HCT116 (cell line): ENCODE measurements at regions not wholly inside any gene's neighbourhood (a gene's known extent, or its start where the extent isn't known, plus 50 kb on each side); places are given as distances from the start of the nearest gene placed in this dataset.

Source experiments
- ATAC-seq: fragments of 200-7000 bp; cut with Tn5 transposase; 2 replicates; pipeline ENCODE4 v1.9.1; 2020; ENCODE audit warnings: mild to moderate bottlenecking, moderate library complexity
- BruUV-seq: library from RNA; stranded (reverse); fragments of 400-500 nt; replicated peaks from 2 replicates; lab custom pipeline; 2021; lab: Mats Ljungman, UMichigan
- CTCF ChIA-PET: fragments of 300-600 bp; sonication (Branson Sonifier 250); formaldehyde crosslinking; loops from one replicate; lab custom pipeline; 2021; ENCODE audit warnings: antibody characterized with exemption; lab: Charles Lee
- POLR2A ChIA-PET: fragments of 300-600, 350-600 bp; sonication (Branson Sonifier 250); formaldehyde crosslinking; loops from one replicate; lab custom pipeline; 2021; ENCODE audit warnings: antibody characterized with exemption; lab: Charles Lee
- RAD21 ChIA-PET, 2 experiments: fragments of 300-600 bp; sonication (Branson Sonifier 250); formaldehyde crosslinking; loops; one replicate each; lab custom pipeline; 2023; ENCODE audit warnings: low total read pairs in 2 of 2; ENCODE audit not compliant: uncharacterized antibody in 2 of 2, unreplicated experiment in 2 of 2, low non-redundant PET in 1 of 2; lab: Charles Lee
- DNase-seq: peaks from one replicate; pipeline ENCODE4 v3.0.0-alpha.2; 2010; ENCODE audit warnings: low read depth, low spot score
- H2AFZ ChIP-seq: fragments of 200-600 bp; shearing (Covaris generic), sonication (generic); 2 replicates; pipeline ENCODE4 v1.6.1; 2017; ENCODE audit warnings: low read depth, mixed run types, mixed read lengths, antibody characterized with exemption, low read length; ENCODE audit not compliant: poor library complexity, severe bottlenecking
- H3K27ac ChIP-seq: 2 replicates; pipeline ENCODE4 v1.5.1; 2012; ENCODE audit warnings: low read depth, low read length
- H3K27me3 ChIP-seq: fragments of 200-600 bp; sonication (generic); 2 replicates; pipeline ENCODE4 v1.6.1; 2016; ENCODE audit warnings: mixed run types, low read length, mixed read lengths; ENCODE audit not compliant: insufficient read depth
- H3K36me3 ChIP-seq, 2 experiments: fragments of 200-500 bp in 1 of 2; fragments of 200-600 bp in 1 of 2; sonication (Bioruptor generic) in 1 of 2; sonication (generic) in 1 of 2; 2 replicates each; pipeline versions ENCODE4 v1.5.1 to v1.6.1; 2014 to 2016; ENCODE audit warnings: low read length in 2 of 2, inconsistent platforms in 1 of 2, mixed read lengths in 1 of 2, mixed run types in 1 of 2; ENCODE audit not compliant: insufficient read depth in 2 of 2, control insufficient read depth in 1 of 2
- H3K4me1 ChIP-seq, 2 experiments: fragments of 200-600 bp in 1 of 2; sonication (generic) in 1 of 2; 2 replicates each; pipeline versions ENCODE4 v1.5.1 to v1.6.1; 2012 to 2017; ENCODE audit warnings: low read length in 2 of 2, inconsistent platforms in 1 of 2, mild to moderate bottlenecking in 1 of 2, mixed read lengths in 1 of 2, mixed run types in 1 of 2, moderate library complexity in 1 of 2; ENCODE audit not compliant: insufficient read depth in 2 of 2, control insufficient read depth in 1 of 2
- H3K4me2 ChIP-seq: fragments of 200-600 bp; sonication (generic); 2 replicates; pipeline ENCODE4 v1.6.1; 2017; ENCODE audit warnings: mixed run types, low read length, mixed read lengths
- H3K4me3 ChIP-seq, 2 experiments: fragments of 200-600 bp in 1 of 2; sonication (generic) in 1 of 2; replicated peaks in 1 of 2; 2 replicates each; pipeline ENCODE4 v1.5.1; 2011 to 2016; ENCODE audit warnings: low read length in 2 of 2, control low read depth in 1 of 2, low read depth in 1 of 2, mild to moderate bottlenecking in 1 of 2, mixed read lengths in 1 of 2, mixed run types in 1 of 2
- H3K79me2 ChIP-seq: fragments of 200-600 bp; sonication (generic); 2 replicates; pipeline ENCODE4 v1.6.1; 2017; ENCODE audit warnings: mild to moderate bottlenecking, mixed run types, low read length, moderate library complexity, mixed read lengths; ENCODE audit not compliant: insufficient read depth
- H3K9ac ChIP-seq: fragments of 200-600 bp; sonication (generic); 2 replicates; pipeline ENCODE4 v1.6.1; 2016; ENCODE audit warnings: low read length, mixed read lengths
- H3K9me2 ChIP-seq: fragments of 200-600 bp; sonication (generic), shearing (Covaris generic); 2 replicates; pipeline ENCODE4 v1.6.1; 2017; ENCODE audit warnings: mixed run types, mild to moderate bottlenecking, moderate library complexity; ENCODE audit not compliant: insufficient read depth
- H3K9me3 ChIP-seq, 2 experiments: fragments of 200-500 bp in 1 of 2; fragments of 200-600 bp in 1 of 2; sonication (Bioruptor generic) in 1 of 2; sonication (generic) in 1 of 2; 2 replicates each; pipeline ENCODE4 v1.6.1; 2014 to 2017; ENCODE audit warnings: low read length in 2 of 2, mixed read lengths in 2 of 2, inconsistent platforms in 1 of 2, low read depth in 1 of 2, mild to moderate bottlenecking in 1 of 2, mixed run types in 1 of 2, moderate library complexity in 1 of 2; ENCODE audit not compliant: control insufficient read depth in 1 of 2, insufficient read depth in 1 of 2
- H4K20me1 ChIP-seq: fragments of 200-600 bp; sonication (generic), shearing (Covaris generic); 2 replicates; pipeline ENCODE4 v1.6.1; 2017; ENCODE audit warnings: mixed run types, mild to moderate bottlenecking, moderate library complexity; ENCODE audit not compliant: insufficient read depth
- ATF3 ChIP-seq: IDR thresholded peaks from 2 replicates; pipeline ENCODE4 v1.6.1; 2012
- CBX3 ChIP-seq: IDR thresholded peaks from 2 replicates; pipeline ENCODE4 v1.6.1; 2012; ENCODE audit warnings: low read depth
- CEBPB ChIP-seq: IDR thresholded peaks from 2 replicates; pipeline ENCODE4 v1.6.1; 2012; ENCODE audit warnings: low read depth
- CTCF ChIP-seq, 3 experiments: fragments of 200-600 bp in 1 of 3; sonication (generic) in 1 of 3; IDR thresholded peaks in 2 of 3; conservative IDR thresholded peaks in 1 of 3; 2 replicates each; pipeline ENCODE4 v1.5.1; 2012 to 2017; ENCODE audit warnings: low read depth in 2 of 3, low read length in 2 of 3, antibody characterized with exemption in 1 of 3, borderline replicate concordance in 1 of 3, control low read depth in 1 of 3, mild to moderate bottlenecking in 1 of 3, mixed read lengths in 1 of 3, mixed run types in 1 of 3, moderate library complexity in 1 of 3; ENCODE audit not compliant: insufficient read depth in 1 of 3
- EGR1 ChIP-seq: IDR thresholded peaks from 2 replicates; pipeline ENCODE4 v1.6.1; 2012; ENCODE audit warnings: low read depth
- ELF1 ChIP-seq: IDR thresholded peaks from 2 replicates; pipeline ENCODE4 v1.6.1; 2012; ENCODE audit warnings: low read depth, borderline replicate concordance
- EZH2 ChIP-seq: fragments of 200-600 bp; sonication (generic); IDR thresholded peaks from 2 replicates; pipeline ENCODE4 v1.6.1; 2017; ENCODE audit warnings: antibody characterized with exemption, mixed run types
- JUND ChIP-seq: IDR thresholded peaks from 2 replicates; pipeline ENCODE4 v1.6.1; 2012
- MAX ChIP-seq: IDR thresholded peaks from 2 replicates; pipeline ENCODE4 v1.6.1; 2012
- POLR2AphosphoS5 ChIP-seq: IDR thresholded peaks from 2 replicates; pipeline ENCODE4 v1.6.1; 2011; ENCODE audit warnings: mild to moderate bottlenecking, low read depth, low read length, moderate library complexity
- RAD21 ChIP-seq: IDR thresholded peaks from 2 replicates; pipeline ENCODE4 v1.6.1; 2012; ENCODE audit warnings: low read depth, mild to moderate bottlenecking
- SP1 ChIP-seq: IDR thresholded peaks from 2 replicates; pipeline ENCODE4 v1.6.1; 2012; ENCODE audit warnings: low read depth
- TCF7L2 ChIP-seq: IDR thresholded peaks from 2 replicates; pipeline ENCODE4 v1.7.0; 2011; ENCODE audit warnings: borderline replicate concordance, inconsistent platforms; ENCODE audit not compliant: insufficient read depth, insufficient read length; ENCODE audit errors: extremely low read depth
- ZBTB33 ChIP-seq: IDR thresholded peaks from 2 replicates; pipeline ENCODE4 v1.6.1; 2011; ENCODE audit warnings: mild to moderate bottlenecking, low read length, moderate library complexity; ENCODE audit not compliant: insufficient replicate concordance; ENCODE audit errors: extremely low read depth
- ZFX ChIP-seq: fragments of 450-650 bp; IDR thresholded peaks from 2 replicates; pipeline ENCODE4 v1.6.1; 2017
- ZNF274 ChIP-seq: fragments of 200-500 bp; sonication (Bioruptor generic); IDR thresholded peaks from 2 replicates; pipeline ENCODE4 v1.6.1; 2014; ENCODE audit warnings: mild to moderate bottlenecking, low read depth, low read length, inconsistent platforms
- intact Hi-C: fragments of 100-400 bp; cut with micrococcal nuclease; formaldehyde crosslinking; loops from 2 replicates; pipeline ENCODE4 v1.10.0; 2022

- TF ChIP-seq CEBPB (no peak), CBX3 (no peak), POLR2AphosphoS5 (no peak), ZFX (no peak), ZBTB33 (no peak), EGR1 (no peak), EZH2 (no peak), RAD21 (no peak), ATF3 (no peak), MAX (no peak), ELF1 (no peak), SP1 (no peak), ZNF274 (no peak), JUND (no peak), CTCF (IDR thresholded peaks at IDR 0.05 in 2 of 3, conservative IDR thresholded peaks at IDR 0.05 in 1 of 3; ENCODE audit: borderline replicate concordance in 1 of 3, insufficient read depth in 1 of 3, low read depth in 2 of 3, low read length in 2 of 3) (no peak), TCF7L2 (no peak)
- Histone ChIP-seq H3K79me2 (no peaks in the 10 kb centered on the region), H3K27ac (peak overlapping the region; percentile 95), H3K4me1 (peaks cover 53 to 72% of the 10 kb centered on the region in 2 experiments), H3K4me2 (no peak overlapping the region), H3K36me3 (no peaks in the 10 kb centered on the region), H3K9ac (no peak overlapping the region), H3K27me3 (no peaks in the 10 kb centered on the region), H3K9me3 (no peaks in the 10 kb centered on the region), H3K9me2 (no peaks in the 10 kb centered on the region), H4K20me1 (no peaks in the 10 kb centered on the region), H3K4me3 (no peak overlapping the region), H2AFZ (no peak overlapping the region)
- ChIA-PET POLR2A (interaction anchor here (1.0 to 1.2 kb wide), 2 partner anchors 42 to 91 kb away, joined by 3 to 4 read pairs; no protein-coding TSS in a partner anchor), RAD21 (no interaction called here), CTCF (no interaction called here)
- DNase-seq, result no peak
- BruUV-seq, result no TSS peak
- intact Hi-C loops, result no loop called here
- no peak for ATAC-seq
Measured at GRCh38 chr12:75937486-75937885, 94.1 kb downstream of the PHLDA1 start.
